ENCODE measurements at regions not wholly inside any gene's neighbourhood (a gene's known extent, or its start where the extent isn't known, plus 50 kb on each side); places are given as distances from the start of the nearest gene placed in this dataset.
A peak's percentile ranks its signal among the peaks of the same experiment; 100 is the strongest.

DNA sequence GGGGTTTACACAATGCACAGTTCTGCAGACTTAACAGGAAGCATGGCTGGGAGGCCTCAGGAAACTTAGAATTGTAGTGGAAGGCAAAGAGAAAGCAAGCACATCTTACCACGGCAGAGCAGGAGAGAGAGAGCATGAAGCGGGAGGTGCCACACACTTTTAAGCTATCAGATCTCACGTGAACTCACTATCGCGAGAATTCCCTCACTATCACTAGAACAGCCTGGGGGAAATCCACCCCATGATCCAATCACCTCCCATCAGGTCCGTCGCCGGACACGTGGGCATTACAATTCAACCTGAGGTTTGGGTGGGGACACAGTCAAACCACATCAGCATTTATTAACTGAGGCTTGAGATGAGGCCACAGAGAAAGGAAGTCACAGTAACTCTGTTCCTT, 326.7 kb downstream of the C16orf95 start:
- DNase-seq (no peak), ATAC-seq (no peak)
- Mint-ChIP-seq H3K27ac (no peak overlapping the region), H3K9me3 (no peaks in the 10 kb centered on the region), H3K4me3 (peak overlapping the region in 1 of 10 donors; percentile 13), H3K27me3 (peaks cover 11 to 66% (median 39%) of the 10 kb centered on the region in 5 donors), H3K36me3 (no peaks in the 10 kb centered on the region), H3K4me1 (peaks cover 4 to 8% (median 7%) of the 10 kb centered on the region in 4 donors)
- POLR2A ChIA-PET, result no interaction called here

DNA sequence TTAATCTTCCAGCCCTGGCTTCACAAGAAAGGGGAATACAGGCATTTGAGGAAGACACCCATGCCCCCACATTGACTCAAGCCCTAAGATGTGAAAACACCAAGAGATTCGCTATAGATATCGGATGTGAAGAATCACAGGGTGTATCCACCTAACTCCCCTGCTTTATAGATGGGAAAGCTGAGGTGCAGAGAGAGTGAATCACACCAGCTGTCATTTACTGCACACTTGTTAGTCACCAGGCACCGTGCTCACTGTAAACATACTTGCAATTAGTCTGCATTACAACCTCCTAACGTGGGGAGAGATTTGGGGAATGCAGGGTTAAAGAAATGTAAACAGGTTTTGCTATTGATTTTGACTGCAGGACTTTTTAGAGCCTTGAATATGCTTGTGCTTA, 325.5 kb downstream of the C16orf95 start:
- H3K27me3 Mint-ChIP-seq, result peaks cover 13 to 66% (median 42%) of the 10 kb centered on the region in 5 donors
- H3K36me3 Mint-ChIP-seq, result no peaks in the 10 kb centered on the region
- POLR2A ChIA-PET, result no interaction called here
- no peak overlapping the region for H3K4me3 Mint-ChIP-seq
- H3K27ac Mint-ChIP-seq, result no peak overlapping the region
- no peak for ATAC-seq
- peaks cover 4 to 8% (median 7%) of the 10 kb centered on the region in 4 donors for H3K4me1 Mint-ChIP-seq
- no peaks in the 10 kb centered on the region for H3K9me3 Mint-ChIP-seq
- no peak for DNase-seq

- no peak overlapping the region for H3K27ac Mint-ChIP-seq
- H3K9me3 Mint-ChIP-seq, result no peaks in the 10 kb centered on the region
- POLR2A ChIA-PET, result no interaction called here
- ATAC-seq, result no peak
- no peak overlapping the region for H3K4me3 Mint-ChIP-seq
- H3K36me3 Mint-ChIP-seq, result no peaks in the 10 kb centered on the region
- peaks cover 13 to 62% (median 44%) of the 10 kb centered on the region in 5 donors for H3K27me3 Mint-ChIP-seq
- DNase-seq, result no peak
- H3K4me1 Mint-ChIP-seq, result peaks cover 4 to 8% (median 7%) of the 10 kb centered on the region in 4 donors
These were observed 324.6 kb downstream of the C16orf95 start for GRCh38 chr16:86992587-86992986.

DNA sequence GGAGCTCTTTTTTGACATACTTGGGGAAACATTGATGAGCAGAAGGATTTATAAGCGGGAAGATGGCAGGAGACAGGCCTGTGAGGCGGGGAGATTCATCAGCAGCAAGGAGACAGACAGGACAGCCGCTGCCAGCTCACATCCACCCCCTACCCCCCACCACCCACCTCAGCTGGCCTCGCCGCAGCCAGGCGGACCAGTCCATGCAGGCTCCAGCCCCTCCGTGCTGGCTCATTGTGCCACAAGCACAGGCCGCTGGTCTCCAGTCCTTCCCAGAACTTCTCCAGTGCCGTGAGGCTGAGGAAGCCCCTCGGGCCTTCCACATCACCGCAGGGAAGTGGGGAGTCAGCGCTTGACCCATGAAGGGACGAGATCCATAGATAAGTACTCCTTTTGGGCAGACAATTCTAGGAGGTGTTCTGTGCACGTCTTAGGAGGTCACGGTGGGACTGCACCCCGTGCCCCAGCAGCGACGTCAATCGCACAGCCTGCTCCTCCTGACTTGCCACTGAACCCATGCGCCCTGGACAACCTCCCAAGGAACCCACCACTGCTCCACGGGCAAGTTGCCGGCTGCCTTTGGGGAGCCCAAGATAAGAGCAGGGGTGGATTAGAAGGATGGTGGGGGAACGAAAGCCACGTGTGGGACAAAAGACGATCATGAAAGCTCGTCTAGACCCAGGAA, 323.6 kb downstream of the C16orf95 start:
- no peaks in the 10 kb centered on the region for H3K36me3 Mint-ChIP-seq
- H3K27me3 Mint-ChIP-seq, result peaks cover 15 to 57% (median 43%) of the 10 kb centered on the region in 5 donors
- no peak overlapping the region for H3K4me3 Mint-ChIP-seq
- H3K27ac Mint-ChIP-seq, result no peak overlapping the region
- no peak for DNase-seq
- H3K4me1 Mint-ChIP-seq, result peaks cover 4 to 8% (median 7%) of the 10 kb centered on the region in 4 donors
- peaks cover 0 to 4% (median 0%) of the 10 kb centered on the region in 9 donors for H3K9me3 Mint-ChIP-seq
- POLR2A ChIA-PET, result no interaction called here
- no peak for ATAC-seq

DNA sequence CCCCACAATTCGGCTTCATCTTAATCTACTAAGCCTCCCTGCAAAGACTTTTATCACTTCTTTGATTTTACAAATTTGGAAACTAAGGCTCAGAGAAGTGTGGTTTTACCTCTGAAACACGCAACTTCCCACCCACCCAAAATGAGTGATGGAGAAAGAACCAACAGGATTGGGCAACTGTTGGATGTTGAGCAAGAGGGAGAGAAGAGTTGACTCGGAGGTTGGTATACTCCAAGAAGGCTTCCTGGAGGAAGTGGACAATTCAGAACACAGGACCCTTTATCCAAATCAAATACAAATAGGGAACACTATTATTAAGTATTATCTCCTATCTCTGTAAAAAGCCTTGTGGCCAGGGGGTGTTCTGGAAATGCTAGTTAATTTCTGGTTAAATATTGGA, 323.0 kb downstream of the C16orf95 start:
- ATAC-seq, result no peak
- H3K27ac Mint-ChIP-seq, result no peak overlapping the region
- peaks cover 18 to 57% (median 45%) of the 10 kb centered on the region in 5 donors for H3K27me3 Mint-ChIP-seq
- peaks cover 0 to 9% (median 0%) of the 10 kb centered on the region in 9 donors for H3K9me3 Mint-ChIP-seq
- H3K4me3 Mint-ChIP-seq, result no peak overlapping the region
- POLR2A ChIA-PET, result no interaction called here
- DNase-seq, result no peak
- H3K4me1 Mint-ChIP-seq, result peaks cover 4 to 8% (median 7%) of the 10 kb centered on the region in 4 donors
- H3K36me3 Mint-ChIP-seq, result no peaks in the 10 kb centered on the region

DNA sequence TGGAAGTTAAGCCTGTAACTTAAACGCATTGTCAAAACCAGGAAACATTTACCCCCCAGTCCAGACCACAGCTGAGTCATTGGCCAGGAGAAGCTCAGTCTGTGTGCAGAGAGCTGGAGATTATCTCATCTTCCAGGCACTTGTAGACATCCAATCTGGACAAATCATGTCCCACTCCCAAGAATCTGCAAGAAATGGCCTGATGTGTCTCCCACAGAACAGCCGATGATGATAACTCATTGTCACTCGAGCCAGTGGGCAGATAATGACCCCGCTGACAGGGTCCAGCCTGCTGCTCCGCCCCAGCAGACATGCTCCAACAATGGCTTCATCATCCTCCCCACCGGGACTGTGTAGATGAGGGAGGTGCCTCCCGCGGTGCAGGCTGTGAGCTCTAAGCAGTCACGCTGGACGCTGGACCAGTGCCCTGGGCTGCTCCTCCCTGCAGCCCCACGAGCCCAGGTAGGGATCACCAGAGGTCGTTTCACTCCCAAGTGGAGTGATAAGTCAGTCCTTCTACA, 322.5 kb downstream of the C16orf95 start:
- H3K9me3 Mint-ChIP-seq, result peaks cover 0 to 9% (median 0%) of the 10 kb centered on the region in 9 donors
- no peak overlapping the region for H3K27ac Mint-ChIP-seq
- no peak overlapping the region for H3K4me3 Mint-ChIP-seq
- POLR2A ChIA-PET, result no interaction called here
- DNase-seq (no peak), ATAC-seq (no peak)
- peaks cover 4 to 8% (median 7%) of the 10 kb centered on the region in 4 donors for H3K4me1 Mint-ChIP-seq
- peaks cover 18 to 57% (median 45%) of the 10 kb centered on the region in 5 donors for H3K27me3 Mint-ChIP-seq
- H3K36me3 Mint-ChIP-seq, result no peaks in the 10 kb centered on the region

DNA sequence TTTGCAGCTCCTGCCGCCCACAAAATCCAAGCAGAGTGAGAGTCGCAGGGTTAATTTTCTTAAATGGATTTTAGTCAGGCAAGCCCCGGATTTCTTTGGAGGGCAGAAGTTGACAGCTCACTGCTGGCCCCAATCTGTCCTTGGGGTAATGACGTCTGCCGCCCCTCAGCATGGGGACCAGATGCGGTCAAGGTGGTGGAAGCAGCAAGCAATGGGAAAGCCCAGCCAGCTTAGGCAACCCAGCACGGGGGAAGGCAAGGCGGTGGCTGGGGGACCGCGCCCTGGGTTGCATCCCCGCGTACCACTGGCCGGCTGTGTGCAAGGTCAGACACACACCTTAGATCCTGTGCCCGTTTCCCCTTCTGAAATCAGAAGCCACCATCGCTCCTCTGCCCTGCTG, 321.7 kb downstream of the C16orf95 start:
- H3K4me1 Mint-ChIP-seq, result peaks cover 1 to 5% (median 3%) of the 10 kb centered on the region in 4 donors
- no peak overlapping the region for H3K4me3 Mint-ChIP-seq
- no peak overlapping the region for H3K27ac Mint-ChIP-seq
- DNase-seq, result no peak
- no peak for ATAC-seq
- H3K9me3 Mint-ChIP-seq, result peaks cover 0 to 9% (median 0%) of the 10 kb centered on the region in 9 donors
- H3K27me3 Mint-ChIP-seq, result peaks cover 15 to 57% (median 42%) of the 10 kb centered on the region in 5 donors
- no peaks in the 10 kb centered on the region for H3K36me3 Mint-ChIP-seq
- POLR2A ChIA-PET, result no interaction called here

DNA sequence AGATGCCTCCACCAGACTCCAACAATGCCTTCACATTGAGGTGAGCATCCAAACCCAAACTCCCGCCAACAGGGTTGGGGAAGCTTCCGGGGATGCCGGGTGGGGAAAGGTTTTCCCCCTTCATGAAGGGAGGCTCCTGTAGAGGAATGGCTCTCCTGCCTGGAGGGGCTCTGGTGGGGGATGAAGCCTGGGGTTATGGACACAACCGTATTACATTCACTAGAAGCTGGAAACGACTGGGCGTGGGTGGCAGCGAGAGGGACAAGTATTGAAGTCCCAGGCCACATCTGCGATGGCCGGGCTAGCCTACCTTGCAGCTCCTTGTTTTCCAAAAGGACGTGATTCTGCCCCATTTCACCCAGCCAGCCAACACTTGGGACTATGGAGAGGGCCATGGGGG, 321.1 kb downstream of the C16orf95 start:
- H3K27ac Mint-ChIP-seq, result no peak overlapping the region
- H3K4me1 Mint-ChIP-seq, result no peaks in the 10 kb centered on the region
- ATAC-seq (no peak), DNase-seq (no peak)
- H3K36me3 Mint-ChIP-seq, result no peaks in the 10 kb centered on the region
- POLR2A ChIA-PET, result no interaction called here
- peaks cover 0 to 9% (median 0%) of the 10 kb centered on the region in 9 donors for H3K9me3 Mint-ChIP-seq
- H3K27me3 Mint-ChIP-seq, result peaks cover 12 to 53% (median 36%) of the 10 kb centered on the region in 5 donors
- no peak overlapping the region for H3K4me3 Mint-ChIP-seq

DNA sequence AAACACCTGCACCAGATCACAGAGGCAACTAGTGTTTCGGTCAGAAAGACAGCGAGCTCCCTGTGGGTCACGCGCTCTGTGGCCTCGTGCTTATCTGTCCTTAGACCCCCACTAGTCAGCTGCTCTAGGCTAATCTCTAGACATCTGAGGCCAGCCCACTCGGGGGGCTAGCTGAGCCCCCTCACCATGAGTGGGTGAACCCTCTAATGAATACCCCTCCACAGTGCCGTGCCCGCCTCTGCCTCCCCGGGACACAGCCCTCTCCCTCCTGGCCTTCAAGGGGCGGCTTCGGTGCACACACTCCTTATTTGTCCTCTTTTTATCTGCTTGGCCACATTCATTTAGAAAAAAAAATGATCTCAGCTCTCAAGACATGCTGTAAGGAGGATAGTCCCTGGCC, 320.1 kb downstream of the C16orf95 start:
- POLR2A ChIA-PET, result no interaction called here
- no peak overlapping the region for H3K4me3 Mint-ChIP-seq
- no peaks in the 10 kb centered on the region for H3K4me1 Mint-ChIP-seq
- H3K9me3 Mint-ChIP-seq, result peaks cover 0 to 9% (median 0%) of the 10 kb centered on the region in 9 donors
- no peak overlapping the region for H3K27ac Mint-ChIP-seq
- peaks cover 8 to 43% (median 30%) of the 10 kb centered on the region in 5 donors for H3K27me3 Mint-ChIP-seq
- no peak for ATAC-seq
- no peaks in the 10 kb centered on the region for H3K36me3 Mint-ChIP-seq
- no peak for DNase-seq

- Mint-ChIP-seq H3K27ac (no peak overlapping the region), H3K4me1 (peaks cover 0 to 3% (median 0%) of the 10 kb centered on the region in 4 donors), H3K4me3 (no peak overlapping the region), H3K36me3 (no peaks in the 10 kb centered on the region), H3K9me3 (peaks cover 0 to 9% (median 0%) of the 10 kb centered on the region in 9 donors), H3K27me3 (peaks cover 4 to 30% (median 23%) of the 10 kb centered on the region in 5 donors)
- DNase-seq (no peak), ATAC-seq (no peak)
- POLR2A ChIA-PET, result no interaction called here
These were observed 318.8 kb downstream of the C16orf95 start for GRCh38 chr16:86998196-86999001.

DNA sequence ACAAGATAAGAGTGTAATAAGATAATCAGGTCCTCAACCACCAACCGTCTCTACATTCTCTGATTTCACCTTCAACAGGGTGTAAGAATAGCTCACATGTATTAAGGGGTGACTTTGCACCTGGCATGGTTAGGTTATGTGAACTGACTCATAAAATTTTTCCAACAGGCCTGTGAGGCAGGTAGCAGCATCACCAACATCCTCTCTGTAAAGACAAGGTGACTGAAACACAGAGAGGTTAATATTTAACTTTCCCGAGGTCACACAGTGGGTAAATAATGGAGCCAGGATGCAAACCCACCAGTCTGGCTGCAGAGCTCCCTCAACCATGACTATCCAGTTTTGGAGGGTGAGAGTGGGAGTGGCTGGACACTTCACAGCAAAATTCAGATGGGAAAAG, 317.2 kb downstream of the C16orf95 start:
- POLR2A ChIA-PET, result no interaction called here
- H3K27ac Mint-ChIP-seq, result no peak overlapping the region
- DNase-seq, result no peak

DNA sequence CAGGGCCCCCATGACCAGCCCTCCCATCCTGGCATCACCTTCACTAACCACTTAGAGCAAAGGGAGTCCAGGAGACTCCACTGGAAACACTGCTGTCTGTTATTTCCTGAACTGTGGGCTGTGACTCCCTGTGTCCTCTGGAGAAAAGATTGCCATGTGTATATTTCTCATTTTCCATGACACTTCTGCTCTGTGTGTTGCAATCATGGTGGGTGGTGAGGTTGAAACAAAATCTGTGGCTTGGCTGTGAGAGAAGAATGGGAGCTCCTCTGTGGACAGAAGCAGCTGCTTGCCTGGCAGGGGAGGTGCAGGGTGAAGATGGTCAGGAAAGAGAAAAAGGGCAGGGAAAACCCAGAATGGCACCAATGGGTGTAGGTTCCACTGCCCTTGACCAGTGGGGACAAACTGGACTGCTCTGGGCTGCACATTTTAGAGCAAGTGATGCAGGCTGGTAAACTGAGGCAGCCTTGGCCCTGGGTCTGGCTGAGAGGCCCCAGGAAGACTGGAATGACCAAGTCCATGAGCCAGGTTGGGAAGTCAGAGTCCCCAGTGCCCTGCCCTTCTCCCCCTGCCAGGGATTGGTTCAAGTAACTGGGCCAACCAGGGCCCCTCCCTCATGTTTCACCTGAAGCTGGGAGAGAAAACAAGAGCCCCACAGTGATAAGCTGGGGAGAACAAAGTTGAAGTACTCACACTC, 314.3 kb downstream of the C16orf95 start:
- DNase-seq (no peak), ATAC-seq (no peak)
- no peak overlapping the region for H3K27ac Mint-ChIP-seq
- peaks cover 0 to 10% (median 3%) of the 10 kb centered on the region in 9 donors for H3K9me3 Mint-ChIP-seq
- H3K4me3 Mint-ChIP-seq, result no peak overlapping the region
- H3K4me1 Mint-ChIP-seq, result peaks cover 0 to 3% (median 0%) of the 10 kb centered on the region in 4 donors
- H3K36me3 Mint-ChIP-seq, result no peaks in the 10 kb centered on the region
- H3K27me3 Mint-ChIP-seq, result peaks cover 2 to 32% (median 10%) of the 10 kb centered on the region in 5 donors
- POLR2A ChIA-PET, result no interaction called here

More for the DNA sequence above, 317.2 kb downstream of the C16orf95 start:
- peaks cover 0 to 9% (median 3%) of the 10 kb centered on the region in 9 donors for H3K9me3 Mint-ChIP-seq
- H3K27me3 Mint-ChIP-seq, result peaks cover 2 to 28% (median 18%) of the 10 kb centered on the region in 5 donors
- no peaks in the 10 kb centered on the region for H3K36me3 Mint-ChIP-seq
- H3K4me1 Mint-ChIP-seq, result peaks cover 0 to 3% (median 0%) of the 10 kb centered on the region in 4 donors
- ATAC-seq, result no peak
- H3K4me3 Mint-ChIP-seq, result no peak overlapping the region
